ENCODE measurements at regions not wholly inside any gene's neighbourhood (a gene's known extent, or its start where the extent isn't known, plus 50 kb on each side); places are given as distances from the start of the nearest gene placed in this dataset.

GRCh38 chr11:11056749-11057471 is 199.1 kb upstream of the ZBED5 start:
- no peak overlapping the region for H3K4me3 Mint-ChIP-seq
- TF ChIP-seq FOXP4 (CRISPR knock-in tag; IDR thresholded peaks at IDR 0.05) (no peak), E2F1 (CRISPR knock-in tag; IDR thresholded peaks at IDR 0.05) (no peak), E2F5 (CRISPR knock-in tag; IDR thresholded peaks at IDR 0.05) (no peak), ZMAT4 (CRISPR knock-in tag; IDR thresholded peaks at IDR 0.05) (no peak), GABPB1 (CRISPR knock-in tag; IDR thresholded peaks at IDR 0.05) (no peak), E2F4 (CRISPR knock-in tag; IDR thresholded peaks at IDR 0.05; ENCODE audit: borderline replicate concordance, low read depth) (no peak), MLX (CRISPR knock-in tag; IDR thresholded peaks at IDR 0.05) (no peak), FOXK1 (CRISPR knock-in tag; IDR thresholded peaks at IDR 0.05) (no peak), PRDM15 (CRISPR knock-in tag; IDR thresholded peaks at IDR 0.05) (no peak), ESRRA (CRISPR knock-in tag; IDR thresholded peaks at IDR 0.05; ENCODE audit: borderline replicate concordance) (no peak), FOXP1 (CRISPR knock-in tag; IDR thresholded peaks at IDR 0.05; ENCODE audit: borderline replicate concordance) (no peak), NR3C1 (CRISPR knock-in tag; conservative IDR thresholded peaks at IDR 0.05; ENCODE audit: low read depth) (no peak), HMGXB4 (CRISPR knock-in tag; IDR thresholded peaks at IDR 0.05) (no peak), ZNF671 (CRISPR knock-in tag; IDR thresholded peaks at IDR 0.05) (no peak), ZNF281 (CRISPR knock-in tag; IDR thresholded peaks at IDR 0.05) (no peak), CREB1 (CRISPR knock-in tag; IDR thresholded peaks at IDR 0.05) (no peak), HMGA2 (CRISPR knock-in tag; IDR thresholded peaks at IDR 0.05) (no peak), ZNF219 (CRISPR knock-in tag; IDR thresholded peaks at IDR 0.05; ENCODE audit: borderline replicate concordance) (no peak)
- ATAC-seq: no peak
- ChIA-PET POLR2A (no interaction called here), CTCF (interaction anchor here (1.1 to 1.8 kb wide), 2 partner anchors 11 to 99 kb away, joined by 3 to 6 read pairs; no protein-coding TSS in a partner anchor)
- no peaks in the 10 kb centered on the region for H3K4me1 Mint-ChIP-seq
- H3K27ac Mint-ChIP-seq: no peak overlapping the region
- H3K9me3 Mint-ChIP-seq: peaks cover 56% of the 10 kb centered on the region
- H3K36me3 Mint-ChIP-seq: peaks cover 38% of the 10 kb centered on the region
- peaks cover 16% of the 10 kb centered on the region for H3K27me3 Mint-ChIP-seq (ENCODE audit: low read depth)
- DNase-seq (ENCODE audit: low spot score): no peak
